Panc1 (cell line): ENCODE measurements at regions not wholly inside any gene's neighbourhood (a gene's known extent, or its start where the extent isn't known, plus 50 kb on each side); places are given as distances from the start of the nearest gene placed in this dataset.

Experiments used
- CTCF ChIP-seq: fragments of 450-650 bp; IDR thresholded peaks from 2 replicates; pipeline ENCODE4 v1.5.1; 2017; ENCODE audit warnings: mild to moderate bottlenecking
- REST ChIP-seq, 2 experiments: IDR thresholded peaks; 2 replicates each; pipeline ENCODE4 v1.6.1; 2011 to 2012; ENCODE audit warnings: low read depth in 2 of 2, control low read depth in 1 of 2, low read length in 1 of 2, mild to moderate bottlenecking in 1 of 2, moderate library complexity in 1 of 2; ENCODE audit not compliant: insufficient read depth in 1 of 2

- TF ChIP-seq CTCF (no peak), REST (IDR thresholded peaks at IDR 0.05; ENCODE audit: insufficient read depth in 1 of 2, low read depth in 2 of 2, low read length in 1 of 2) (no peak)
Observed at GRCh38 chr15:60244813-60245212, 153.0 kb downstream of the ANXA2 start.
